ENCODE measurements at regions not wholly inside any gene's neighbourhood (a gene's known extent, or its start where the extent isn't known, plus 50 kb on each side); places are given as distances from the start of the nearest gene placed in this dataset.

- Histone ChIP-seq H3K36me3 (ENCODE audit: control insufficient read depth, insufficient read depth, low read length) (no peaks in the 10 kb centered on the region), H3K27me3 (replicated peaks; ENCODE audit: control insufficient read depth, insufficient read depth, low read length) (no peaks in the 10 kb centered on the region), H3K4me3 (replicated peaks; ENCODE audit: low read depth, low read length) (no peak overlapping the region)
- TF ChIP-seq, protein P1, sequence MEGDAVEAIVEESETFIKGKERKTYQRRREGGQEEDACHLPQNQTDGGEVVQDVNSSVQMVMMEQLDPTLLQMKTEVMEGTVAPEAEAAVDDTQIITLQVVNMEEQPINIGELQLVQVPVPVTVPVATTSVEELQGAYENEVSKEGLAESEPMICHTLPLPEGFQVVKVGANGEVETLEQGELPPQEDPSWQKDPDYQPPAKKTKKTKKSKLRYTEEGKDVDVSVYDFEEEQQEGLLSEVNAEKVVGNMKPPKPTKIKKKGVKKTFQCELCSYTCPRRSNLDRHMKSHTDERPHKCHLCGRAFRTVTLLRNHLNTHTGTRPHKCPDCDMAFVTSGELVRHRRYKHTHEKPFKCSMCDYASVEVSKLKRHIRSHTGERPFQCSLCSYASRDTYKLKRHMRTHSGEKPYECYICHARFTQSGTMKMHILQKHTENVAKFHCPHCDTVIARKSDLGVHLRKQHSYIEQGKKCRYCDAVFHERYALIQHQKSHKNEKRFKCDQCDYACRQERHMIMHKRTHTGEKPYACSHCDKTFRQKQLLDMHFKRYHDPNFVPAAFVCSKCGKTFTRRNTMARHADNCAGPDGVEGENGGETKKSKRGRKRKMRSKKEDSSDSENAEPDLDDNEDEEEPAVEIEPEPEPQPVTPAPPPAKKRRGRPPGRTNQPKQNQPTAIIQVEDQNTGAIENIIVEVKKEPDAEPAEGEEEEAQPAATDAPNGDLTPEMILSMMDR (IDR thresholded peaks at IDR 0.05; ENCODE audit: insufficient read depth, low read length, poor library complexity, severe bottlenecking): no peak
- no peak for DNase-seq (ENCODE audit: extremely low read depth, insufficient read length)
Observed at GRCh38 chr12:46489951-46490388, 117.4 kb upstream of the SLC38A2 start.

DNA sequence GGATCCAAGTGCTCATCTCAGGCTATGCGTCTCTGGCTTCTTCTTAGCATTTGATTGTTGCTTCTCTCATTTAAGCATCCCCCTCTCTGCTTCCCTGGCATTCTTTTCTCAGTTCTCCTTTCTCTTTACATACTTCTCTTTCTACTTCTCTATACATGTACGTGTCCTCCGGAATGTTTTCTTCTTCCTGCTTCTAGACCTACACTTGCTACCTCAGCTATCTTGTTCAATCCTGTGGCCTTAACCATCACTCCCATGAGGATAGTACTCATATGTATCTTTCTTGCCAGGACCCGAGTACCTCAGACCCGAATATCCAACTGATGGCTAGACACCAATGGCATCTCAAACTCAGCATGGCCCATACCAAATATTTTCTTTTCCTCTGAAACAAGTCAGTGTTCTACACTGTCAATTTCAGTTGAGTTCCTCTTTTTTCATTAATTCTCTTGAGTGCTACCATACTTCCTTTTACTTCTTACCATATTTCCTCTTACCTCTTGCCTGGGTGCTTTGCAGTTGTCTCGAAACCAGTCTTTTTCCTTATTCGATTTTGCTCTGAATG, 115.1 kb upstream of the SLC38A2 start:
- TF ChIP-seq, protein P1 (IDR thresholded peaks at IDR 0.05; ENCODE audit: insufficient read depth, low read length, poor library complexity, severe bottlenecking): no peak
- Histone ChIP-seq H3K4me3 (replicated peaks; ENCODE audit: low read depth, low read length) (no peak overlapping the region), H3K27me3 (replicated peaks; ENCODE audit: control insufficient read depth, insufficient read depth, low read length) (no peaks in the 10 kb centered on the region), H3K36me3 (ENCODE audit: control insufficient read depth, insufficient read depth, low read length) (no peaks in the 10 kb centered on the region)
- DNase-seq (ENCODE audit: extremely low read depth, insufficient read length): no peak

DNA sequence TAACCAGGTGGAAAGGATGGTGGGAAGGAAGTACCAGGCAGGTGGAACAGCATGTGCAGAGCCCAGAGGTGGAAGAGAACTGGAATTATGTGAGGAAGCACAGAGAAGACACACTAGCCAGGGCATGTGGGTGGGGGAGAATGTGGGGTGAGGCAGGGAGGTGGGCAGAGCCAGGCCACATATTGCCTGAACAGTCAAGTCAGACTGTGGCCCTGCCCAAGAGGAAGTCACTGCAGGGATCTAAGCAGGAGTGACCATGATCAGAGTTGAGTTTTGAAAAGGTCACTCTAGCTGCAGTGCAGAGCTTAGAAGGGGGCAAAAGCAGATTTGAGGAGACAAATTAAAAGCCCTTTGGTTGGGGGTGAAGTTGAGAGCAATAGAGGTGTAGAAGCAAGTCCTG, 114.0 kb upstream of the SLC38A2 start:
- TF ChIP-seq, protein P1 (IDR thresholded peaks at IDR 0.05; ENCODE audit: insufficient read depth, low read length, poor library complexity, severe bottlenecking): no peak
- Histone ChIP-seq H3K27me3 (replicated peaks; ENCODE audit: control insufficient read depth, insufficient read depth, low read length) (no peaks in the 10 kb centered on the region), H3K4me3 (replicated peaks; ENCODE audit: low read depth, low read length) (no peak overlapping the region), H3K36me3 (ENCODE audit: control insufficient read depth, insufficient read depth, low read length) (no peaks in the 10 kb centered on the region)
- DNase-seq (ENCODE audit: extremely low read depth, insufficient read length): no peak

- Histone ChIP-seq H3K4me3 (replicated peaks; ENCODE audit: low read depth, low read length) (no peak overlapping the region), H3K27me3 (replicated peaks; ENCODE audit: control insufficient read depth, insufficient read depth, low read length) (no peaks in the 10 kb centered on the region), H3K36me3 (ENCODE audit: control insufficient read depth, insufficient read depth, low read length) (no peaks in the 10 kb centered on the region)
- TF ChIP-seq, protein P1 (IDR thresholded peaks at IDR 0.05; ENCODE audit: insufficient read depth, low read length, poor library complexity, severe bottlenecking): no peak
- DNase-seq (ENCODE audit: extremely low read depth, insufficient read length): no peak
Observed at GRCh38 chr12:46485853-46486252, 113.3 kb upstream of the SLC38A2 start.

- TF ChIP-seq, protein P1 (IDR thresholded peaks at IDR 0.05; ENCODE audit: insufficient read depth, low read length, poor library complexity, severe bottlenecking): no peak
- no peak overlapping the region for H3K4me3 ChIP-seq (replicated peaks; ENCODE audit: low read depth, low read length)
- H3K36me3 ChIP-seq (ENCODE audit: control insufficient read depth, insufficient read depth, low read length): no peaks in the 10 kb centered on the region
- DNase-seq (ENCODE audit: extremely low read depth, insufficient read length): no peak
- no peaks in the 10 kb centered on the region for H3K27me3 ChIP-seq (replicated peaks; ENCODE audit: control insufficient read depth, insufficient read depth, low read length)
Observed at GRCh38 chr12:46484396-46485061, 112.0 kb upstream of the SLC38A2 start.
